IPS-NIHi11 (cell line): ENCODE measurements at regions not wholly inside any gene's neighbourhood (a gene's known extent, or its start where the extent isn't known, plus 50 kb on each side); places are given as distances from the start of the nearest gene placed in this dataset.
"Not testable (repeated sequence)": the region's sequence is repeated elsewhere in the genome, so short reads cannot be mapped to it uniquely, and the experiment has no call there.

Experiments
- DNase-seq: peaks from one replicate; pipeline ENCODE4 v3.0.0; 2012; ENCODE audit warnings: mixed read lengths, low spot score

- DNase-seq, result no peak
These were observed 91.3 kb upstream of the DCLK2 start for GRCh38 chr4:149986917-149987316.

GRCh38 chr4:149987330-149988086 is 90.7 kb upstream of the DCLK2 start:
- DNase-seq, result no peak

DNA sequence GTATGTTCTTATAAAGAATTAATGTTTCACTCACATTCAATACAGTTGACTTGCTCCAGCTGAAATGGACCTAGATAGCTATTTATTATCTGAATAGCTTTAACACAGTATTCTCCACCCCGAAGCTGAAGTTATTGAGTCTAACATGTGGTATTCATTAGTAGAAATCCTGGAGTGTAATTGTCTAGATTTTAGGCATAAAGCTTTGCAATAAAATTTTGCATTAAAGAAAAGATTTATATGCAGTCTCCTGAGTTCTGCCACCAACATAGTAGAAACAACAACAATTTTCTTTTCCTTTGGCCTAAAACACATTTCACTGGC is 90.2 kb upstream of the DCLK2 start:
- no peak for DNase-seq

GRCh38 chr4:149993030-149993429 is 85.2 kb upstream of the DCLK2 start:
- no peak for DNase-seq

GRCh38 chr4:149995134-149995756 is 83.0 kb upstream of the DCLK2 start:
- DNase-seq, result no peak

DNA sequence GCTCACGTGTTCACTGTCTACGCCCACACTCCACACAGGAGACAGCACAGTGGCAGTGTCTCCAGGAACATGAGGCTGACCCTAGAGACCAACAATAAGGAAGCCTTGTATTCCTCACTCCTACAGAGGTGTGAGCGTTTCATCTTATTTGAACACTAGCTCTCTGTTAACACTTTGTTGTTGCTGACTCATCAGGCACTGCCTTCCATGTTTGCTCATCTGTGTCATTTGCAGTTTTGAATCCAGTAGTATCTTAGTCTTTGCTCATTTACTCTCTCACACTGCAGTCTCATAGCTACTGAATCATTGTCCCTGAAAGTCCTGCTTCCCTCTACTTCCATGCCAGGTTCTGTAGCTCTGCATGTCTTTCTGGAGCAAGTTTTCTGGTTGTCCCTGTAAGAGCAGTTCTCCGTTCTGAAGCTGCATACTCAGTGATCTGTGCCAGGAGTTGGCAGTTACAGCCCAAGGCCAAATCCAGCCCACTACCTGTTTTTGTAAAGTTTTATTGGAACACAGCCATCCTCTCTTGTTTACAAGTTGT is 80.3 kb upstream of the DCLK2 start:
- DNase-seq, result peak; percentile 19

DNA sequence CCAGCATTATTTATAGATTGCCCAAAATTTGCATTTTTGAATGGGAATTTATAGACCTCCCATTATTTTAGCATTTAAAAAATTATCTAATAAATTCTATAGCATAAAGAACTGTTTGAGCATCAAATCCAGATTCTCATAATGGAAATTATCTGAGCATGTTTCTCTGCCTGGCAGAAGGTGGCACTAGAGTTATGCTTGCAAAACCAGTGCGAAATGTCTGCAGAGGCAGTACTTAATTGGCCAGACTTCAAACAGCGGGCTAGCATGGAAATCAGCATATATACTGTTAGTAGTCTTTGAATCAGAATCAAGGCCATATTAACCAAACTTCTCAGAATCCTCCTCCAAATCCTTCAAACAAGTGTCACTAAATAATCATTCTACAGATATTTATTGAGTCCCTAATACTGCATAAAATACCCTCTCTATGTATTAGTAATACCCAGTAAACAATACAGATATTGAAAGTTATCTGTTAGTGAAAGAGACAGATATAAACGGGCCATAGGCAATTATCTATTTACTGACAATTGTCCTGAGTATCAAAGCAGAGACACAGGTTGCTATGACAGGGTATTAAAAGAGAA is 78.7 kb upstream of the DCLK2 start:
- DNase-seq, result peak; percentile 68

DNA sequence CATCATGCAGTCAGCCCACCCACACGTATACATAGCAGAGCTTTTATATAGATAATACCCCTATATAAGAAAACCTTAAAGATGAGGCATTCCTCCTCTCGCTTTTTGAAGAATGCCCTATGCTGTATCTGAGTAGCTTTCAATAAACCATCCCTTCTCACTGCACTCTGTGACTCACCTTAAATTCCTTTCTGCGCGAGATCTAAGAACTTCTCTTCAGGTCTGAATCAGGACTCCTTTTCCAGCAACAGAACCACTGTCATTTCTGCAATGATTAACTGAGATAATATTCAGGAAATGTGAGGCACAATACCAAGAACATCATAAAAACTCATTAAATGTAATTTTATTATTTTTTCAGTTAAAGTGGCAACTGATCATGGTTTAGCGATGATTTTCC is 76.4 kb upstream of the DCLK2 start:
- no peak for DNase-seq

DNA sequence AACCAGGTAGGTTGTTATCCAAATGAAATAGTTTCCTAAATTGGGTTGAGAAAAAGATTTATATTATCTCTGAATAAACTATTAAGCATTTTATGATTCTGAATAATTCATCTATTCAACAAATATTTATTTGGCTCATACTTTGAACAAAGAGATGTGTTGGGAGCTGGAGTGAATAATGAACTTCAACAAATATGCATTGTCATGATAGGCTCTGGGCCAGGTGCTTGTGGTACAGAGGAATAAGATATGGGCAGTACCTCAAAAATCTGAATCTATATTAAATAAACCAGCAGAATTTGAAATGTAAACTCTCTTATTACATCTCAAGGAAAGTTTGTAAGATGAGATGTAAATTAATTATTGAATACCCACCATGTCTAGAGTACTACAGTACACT is 75.7 kb upstream of the DCLK2 start:
- DNase-seq, result no peak

- DNase-seq, result no peak
These were observed 73.8 kb upstream of the DCLK2 start for GRCh38 chr4:150004481-150004880.

GRCh38 chr4:150005537-150005936 is 72.7 kb upstream of the DCLK2 start:
- DNase-seq, result no peak

GRCh38 chr4:150006197-150006596 is 72.0 kb upstream of the DCLK2 start:
- DNase-seq, result no peak

- no peak for DNase-seq
These were observed 70.7 kb upstream of the DCLK2 start for GRCh38 chr4:150007512-150007911.

- no peak for DNase-seq
These were observed 69.7 kb upstream of the DCLK2 start for GRCh38 chr4:150008546-150008945.

- no peak for DNase-seq
These were observed 68.7 kb upstream of the DCLK2 start for GRCh38 chr4:150009533-150009932.

DNA sequence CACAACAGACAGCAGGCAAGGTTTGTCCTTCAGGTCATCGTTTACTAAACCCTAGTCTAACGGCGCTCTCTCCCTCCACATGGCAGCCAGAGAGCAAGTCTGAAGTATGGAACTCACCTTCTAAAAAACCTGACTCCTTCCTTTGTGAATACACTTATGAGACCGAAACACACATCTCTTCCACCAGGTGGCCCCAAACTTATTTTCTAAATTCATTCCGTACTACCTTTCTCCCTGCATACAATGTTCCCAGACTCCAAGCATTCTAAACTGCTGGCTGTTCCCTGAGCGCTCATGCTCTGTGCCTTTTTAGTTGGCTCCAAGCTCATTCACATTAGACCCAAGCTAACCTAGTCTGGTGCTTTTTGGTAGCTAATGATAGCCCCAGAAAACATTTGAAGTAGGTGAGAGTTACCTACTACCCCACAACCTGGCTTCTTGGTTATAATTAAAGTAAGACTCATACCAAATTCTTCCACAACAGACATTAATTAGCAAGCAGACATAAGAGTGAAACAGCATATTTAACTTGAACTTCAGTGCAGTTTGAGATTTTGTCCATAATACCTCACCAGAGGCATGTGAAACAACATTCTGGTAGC is 67.6 kb upstream of the DCLK2 start:
- peak; percentile 59 for DNase-seq

- no peak for DNase-seq
These were observed 65.3 kb upstream of the DCLK2 start for GRCh38 chr4:150012851-150013360.

GRCh38 chr4:150015910-150016309 is 62.3 kb upstream of the DCLK2 start:
- not testable (repeated sequence) for DNase-seq

DNA sequence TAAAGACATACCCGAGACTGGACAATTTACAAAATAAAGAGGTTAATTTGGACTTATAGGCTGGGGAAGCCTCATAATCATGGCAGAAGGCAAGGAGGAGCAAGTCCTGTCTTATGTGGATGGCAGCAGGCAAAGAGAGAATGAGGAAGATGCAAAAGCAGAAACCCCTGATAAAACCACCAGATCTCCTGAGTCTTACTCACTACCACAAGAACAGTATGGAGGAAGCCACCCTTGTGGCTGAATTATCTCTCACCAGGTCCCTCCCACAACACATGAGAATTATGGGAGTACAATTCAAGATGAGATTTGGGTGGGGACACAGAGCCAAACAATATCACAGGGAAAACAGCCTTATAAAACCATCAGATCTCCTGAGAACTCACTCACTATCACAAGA is 61.6 kb upstream of the DCLK2 start:
- DNase-seq, result not testable (repeated sequence)

DNA sequence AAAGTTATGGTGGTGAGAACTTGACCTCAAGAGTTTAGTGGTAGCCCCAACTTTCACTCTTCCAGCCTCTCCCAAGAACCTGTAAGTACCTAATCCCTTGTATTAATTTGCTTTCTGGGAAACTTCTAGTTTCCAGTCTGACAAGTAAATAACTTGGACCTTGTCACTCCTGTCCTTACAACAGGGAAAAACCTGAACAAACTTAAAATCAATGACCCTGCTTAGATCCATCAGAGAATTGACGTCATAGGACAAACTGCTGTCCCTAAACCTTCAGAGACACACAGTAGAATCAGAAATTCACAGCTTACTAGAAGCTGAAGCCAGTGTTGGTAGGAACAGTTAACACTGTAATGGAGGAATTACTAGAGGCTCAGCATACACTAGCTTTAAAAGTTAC is 60.0 kb upstream of the DCLK2 start:
- no peak for DNase-seq

DNA sequence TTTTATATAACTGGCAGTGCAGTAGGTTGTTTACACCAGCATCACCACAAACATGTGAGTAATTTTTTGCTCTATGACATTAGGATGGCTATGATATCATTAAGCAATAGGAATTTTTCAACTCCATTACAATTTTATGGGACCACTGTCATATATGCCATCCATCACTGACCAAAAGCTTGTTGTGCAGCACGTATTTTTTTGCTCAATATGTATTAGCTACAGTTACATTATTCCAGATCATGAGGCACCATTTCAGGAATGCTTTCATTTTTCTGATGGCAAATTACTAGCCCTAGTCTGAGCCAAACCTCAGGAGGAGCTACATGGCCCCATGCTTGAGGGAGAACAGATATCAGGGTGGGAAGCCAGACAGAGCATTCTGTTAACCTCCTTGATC is 56.8 kb upstream of the DCLK2 start:
- no peak for DNase-seq

- DNase-seq, result no peak
These were observed 54.8 kb upstream of the DCLK2 start for GRCh38 chr4:150023489-150023888.

DNA sequence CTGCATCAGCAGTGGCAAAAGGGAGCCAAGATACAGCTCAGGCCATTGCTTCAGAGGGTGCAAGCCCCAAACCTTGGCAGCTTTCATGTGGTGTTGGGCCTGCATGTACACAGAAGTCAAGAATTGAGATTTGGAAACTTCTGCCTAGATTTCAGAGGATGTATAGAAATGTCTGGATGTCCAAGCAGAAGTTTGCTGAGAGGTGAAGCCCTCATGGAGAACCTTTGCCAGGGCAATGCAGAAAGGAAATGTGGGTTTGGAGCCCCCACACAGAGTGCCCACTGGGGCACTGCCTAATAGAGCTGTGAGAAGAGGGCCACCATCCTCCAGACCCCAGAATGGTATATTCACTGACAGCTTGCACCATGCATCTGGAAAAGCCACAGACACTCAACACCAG is 51.3 kb upstream of the DCLK2 start:
- DNase-seq, result not testable (repeated sequence)
